Activated CD8-positive, alpha-beta memory T cell treated with anti-CD3 and anti-CD28 coated beads for 1 hour (primary cell): ENCODE measurements at regions not wholly inside any gene's neighbourhood (a gene's known extent, or its start where the extent isn't known, plus 50 kb on each side); places are given as distances from the start of the nearest gene placed in this dataset.

Source experiments
- DNase-seq, 2 donors: peaks; one replicate each; pipeline ENCODE4 v3.0.0-alpha.2; 2020; ENCODE audit warnings: low read depth in 1 of 2; ENCODE audit errors: extremely low read depth in 1 of 2

- DNase-seq: no peak
Measured at GRCh38 chr5:116702776-116703175, 128.2 kb upstream of the SEMA6A start.

DNA sequence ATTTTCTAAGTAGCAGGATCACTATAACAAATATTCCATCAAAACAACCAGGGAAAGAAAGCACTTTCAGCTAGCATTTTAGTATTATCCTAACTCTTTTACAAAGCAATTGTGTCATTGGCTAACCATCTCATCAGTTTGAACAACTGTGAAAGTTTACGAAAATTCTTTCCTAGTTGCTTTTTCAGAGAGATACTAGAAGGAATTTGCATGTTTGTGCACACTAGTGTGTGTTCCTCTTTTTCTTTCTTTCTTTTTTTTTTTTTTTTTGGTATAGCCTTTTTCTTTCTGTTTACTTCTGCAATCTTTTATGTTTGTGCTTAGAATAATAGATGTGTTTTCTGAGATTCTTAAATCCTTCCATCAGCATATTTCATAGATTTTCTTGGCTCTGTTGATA lies 124.7 kb upstream of the SEMA6A start:
- no peak for DNase-seq

- no peak for DNase-seq
Measured at GRCh38 chr5:116696366-116696765, 121.7 kb upstream of the SEMA6A start.

- DNase-seq: no peak
Measured at GRCh38 chr5:116695681-116696080, 121.1 kb upstream of the SEMA6A start.

GRCh38 chr5:116686438-116686837 lies 111.8 kb upstream of the SEMA6A start:
- no peak for DNase-seq

- DNase-seq: no peak
Measured at GRCh38 chr5:116685931-116686330, 111.3 kb upstream of the SEMA6A start.

- no peak for DNase-seq
Measured at GRCh38 chr5:116685069-116685468, 110.4 kb upstream of the SEMA6A start.

DNA sequence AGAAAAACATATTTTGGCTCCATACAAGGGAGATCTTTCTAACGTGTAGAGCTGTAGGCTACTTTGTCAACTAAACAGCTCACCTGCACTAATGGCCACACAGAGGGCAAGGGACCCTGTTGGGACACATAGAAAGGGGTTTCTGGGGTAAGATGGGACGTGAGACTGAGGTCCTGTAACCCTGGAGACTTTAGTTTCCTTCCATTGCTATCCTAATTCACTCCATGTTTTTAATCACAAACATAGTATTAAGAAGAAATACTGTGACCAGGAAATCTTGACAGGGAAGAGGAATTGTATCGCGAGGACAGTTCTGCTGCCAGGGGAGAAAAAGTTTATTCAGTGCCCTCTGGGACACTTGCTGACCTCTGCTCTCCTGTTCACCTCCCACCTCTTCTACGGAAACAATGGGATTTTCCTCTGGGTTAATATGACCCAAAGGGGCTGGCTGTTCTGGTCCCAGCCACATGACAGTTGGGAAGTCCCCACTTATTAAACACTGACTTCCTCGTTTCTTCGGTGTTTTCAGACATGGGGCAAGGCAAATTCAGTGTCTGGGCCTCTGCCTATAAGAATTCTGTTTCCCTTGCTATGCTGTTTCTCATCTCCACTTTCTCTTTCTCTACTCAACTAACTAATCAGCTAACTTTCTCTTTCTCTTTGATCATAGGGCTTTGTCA lies 106.9 kb upstream of the SEMA6A start:
- DNase-seq: no peak

- DNase-seq: no peak
Measured at GRCh38 chr5:116675626-116675910, 100.9 kb upstream of the SEMA6A start.

DNA sequence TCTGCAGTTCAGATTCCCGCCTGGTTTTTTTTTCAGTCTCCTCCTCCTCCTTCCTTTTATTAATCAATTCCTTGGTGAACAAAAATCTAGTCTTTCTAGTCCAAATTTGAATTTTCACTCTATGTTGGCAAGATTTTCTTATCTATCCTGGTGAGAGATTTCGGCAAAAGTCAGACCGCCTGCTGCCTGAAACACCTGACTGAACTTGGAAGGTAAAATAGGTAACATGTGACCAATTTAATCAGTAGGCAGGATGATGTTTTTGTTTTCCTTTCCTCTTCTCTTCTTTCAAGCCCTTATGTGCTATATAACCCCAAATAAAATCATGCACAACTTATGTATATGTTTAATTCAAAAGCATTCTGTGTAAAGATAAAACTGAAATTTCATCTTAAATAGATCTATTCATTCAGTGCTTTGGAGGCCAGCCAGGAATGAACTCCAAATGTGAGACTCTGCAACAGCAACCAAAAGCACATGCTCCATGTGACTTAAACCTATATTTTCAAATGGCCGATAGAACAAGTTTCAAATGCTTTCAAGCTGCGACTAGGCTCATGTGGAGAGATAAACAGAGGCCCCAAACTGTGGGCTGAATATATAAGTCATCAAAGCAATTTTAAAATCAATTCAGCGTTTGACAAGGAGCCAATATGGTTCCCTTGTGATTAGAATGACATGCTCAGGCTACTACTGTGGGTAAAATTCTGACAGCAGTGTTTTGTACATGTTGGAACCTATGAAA lies 100.4 kb upstream of the SEMA6A start:
- no peak for DNase-seq

- DNase-seq: no peak
Measured at GRCh38 chr5:116673453-116673852, 98.8 kb upstream of the SEMA6A start.

DNA sequence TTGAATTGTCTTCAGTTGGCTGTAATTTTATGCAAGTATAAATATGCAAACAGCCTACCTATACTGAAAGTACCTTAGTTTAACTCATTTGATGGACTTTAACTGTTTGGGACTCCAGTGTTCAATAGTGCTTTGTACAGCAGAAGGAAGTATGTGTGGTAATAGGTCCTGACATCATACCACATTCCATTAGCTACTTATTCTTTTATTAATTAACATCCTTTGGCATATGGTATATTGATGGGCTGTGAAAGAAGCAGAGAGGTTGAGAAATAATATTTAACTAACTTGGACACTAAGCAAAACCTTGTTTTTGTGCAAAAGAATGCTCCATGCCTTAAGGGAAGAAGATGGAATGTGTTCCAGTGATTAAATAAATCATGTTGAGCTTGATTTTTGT lies 97.6 kb upstream of the SEMA6A start:
- no peak for DNase-seq

DNA sequence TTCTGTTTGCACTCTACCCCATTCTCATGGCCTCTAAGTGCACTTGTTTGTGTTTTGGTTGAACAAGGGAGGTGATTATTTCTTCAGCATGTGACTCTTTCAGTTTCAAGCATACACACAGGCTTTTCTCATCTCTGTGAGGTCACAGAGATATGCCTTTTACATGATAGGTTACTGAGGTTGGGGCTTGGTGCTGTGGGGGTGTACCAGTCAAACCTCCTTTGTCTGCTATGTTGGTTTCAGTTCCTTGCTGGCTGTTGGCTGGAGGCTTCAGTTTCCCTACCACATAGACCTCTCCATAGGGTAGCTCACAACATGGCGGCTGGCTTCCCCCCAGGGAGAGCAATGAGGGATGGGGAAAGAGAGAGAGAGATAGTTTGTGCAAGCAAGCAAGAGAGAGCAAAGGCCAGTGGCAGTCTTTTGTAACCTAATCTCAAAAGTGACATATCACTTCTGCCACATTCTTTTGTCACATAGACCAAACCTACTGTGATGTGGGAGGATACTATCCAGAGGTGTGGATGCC lies 96.7 kb upstream of the SEMA6A start:
- DNase-seq: no peak

DNA sequence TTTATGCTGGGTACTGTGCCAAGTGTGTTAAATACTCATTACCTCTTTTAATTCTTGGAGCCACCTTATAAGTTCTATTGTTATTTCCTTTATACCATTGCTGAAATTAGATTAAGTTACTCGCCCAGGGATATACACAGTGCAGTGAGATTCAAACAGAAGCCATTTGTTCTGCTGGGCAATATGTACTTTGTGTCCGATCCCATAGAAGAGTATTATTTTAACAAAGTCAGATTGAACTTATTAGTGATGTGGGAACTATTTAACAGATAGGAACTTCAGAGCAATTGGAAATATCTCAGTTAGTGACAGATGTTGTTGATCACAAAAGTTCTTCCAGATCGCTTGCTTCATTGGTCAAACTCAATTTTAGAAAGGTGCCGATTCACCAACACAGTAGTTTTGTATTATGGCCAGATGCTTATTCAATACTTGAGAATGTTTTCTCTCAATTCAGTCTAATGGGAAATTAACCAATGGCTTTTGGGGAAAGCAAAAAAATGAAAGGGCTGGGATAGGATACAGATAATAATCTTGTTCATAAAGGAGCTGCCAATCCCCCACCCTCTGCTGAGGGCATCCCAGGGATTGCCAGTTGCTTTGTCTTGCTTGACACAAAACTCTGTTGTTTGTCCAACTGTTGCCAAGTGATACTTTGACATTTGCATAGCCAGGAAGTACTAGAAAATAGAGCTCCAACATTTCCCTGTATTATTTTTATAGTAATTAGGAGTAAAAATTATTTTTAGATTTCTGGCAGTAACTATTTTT lies 94.8 kb upstream of the SEMA6A start:
- no peak for DNase-seq

GRCh38 chr5:116668390-116668789 lies 93.8 kb upstream of the SEMA6A start:
- DNase-seq: no peak

- DNase-seq: no peak
Measured at GRCh38 chr5:116666901-116667300, 92.3 kb upstream of the SEMA6A start.

DNA sequence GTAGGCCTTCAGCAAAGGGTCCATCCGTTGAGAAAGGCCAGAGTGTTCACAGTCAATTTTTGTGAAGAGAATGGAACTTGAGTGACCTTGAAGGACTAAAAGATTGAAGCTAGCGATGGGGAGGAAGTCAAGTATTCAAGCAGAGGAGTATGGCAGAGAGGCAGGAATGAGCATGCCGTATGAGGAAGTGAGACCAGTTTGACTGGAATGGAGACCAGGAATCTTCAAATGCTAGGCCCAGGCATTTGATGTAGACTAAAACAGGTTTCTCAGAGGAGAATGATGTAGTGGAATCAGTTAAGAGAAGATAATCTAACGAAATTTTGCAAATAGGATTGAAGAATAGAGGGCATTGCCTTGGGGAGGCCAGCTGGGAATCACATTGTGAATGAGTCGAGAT lies 90.4 kb upstream of the SEMA6A start:
- DNase-seq: no peak

DNA sequence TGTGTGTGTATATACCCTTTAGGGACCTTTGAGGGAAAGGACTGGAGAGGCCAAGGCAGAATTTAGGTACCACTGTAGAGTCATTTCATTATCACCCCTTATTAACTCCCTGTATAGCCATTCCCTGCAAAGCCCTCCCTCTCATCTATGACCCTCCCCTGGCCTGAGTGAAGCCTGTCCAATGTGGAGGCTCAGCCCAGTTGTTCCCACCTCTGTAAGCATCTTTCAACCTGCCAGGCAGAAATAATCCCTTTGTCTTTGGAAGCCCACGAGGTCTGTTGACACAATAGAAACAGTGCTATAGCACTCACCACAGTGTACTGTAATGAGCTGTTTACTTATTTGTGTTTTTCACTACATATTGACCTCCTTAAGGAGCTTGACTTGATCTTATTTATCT lies 88.5 kb upstream of the SEMA6A start:
- DNase-seq: no peak

DNA sequence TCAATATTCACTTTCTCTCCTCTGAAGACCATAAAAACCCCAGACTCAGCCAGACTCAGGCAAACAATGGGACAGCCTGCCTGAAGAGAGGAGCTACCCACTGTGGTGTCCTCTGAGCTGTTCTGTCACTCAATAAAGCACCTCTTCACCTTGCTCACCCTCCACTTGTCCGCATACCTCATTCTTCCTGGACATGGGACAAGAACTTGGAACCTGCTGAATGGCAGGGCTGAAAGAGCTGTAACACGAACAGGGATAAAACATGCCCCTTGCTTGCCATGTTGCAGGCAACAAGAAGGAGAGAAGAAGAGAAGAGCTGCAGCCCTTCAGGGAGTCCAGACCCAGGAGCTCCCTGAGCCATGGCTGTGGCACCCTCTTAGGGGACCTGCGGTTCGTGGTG lies 86.8 kb upstream of the SEMA6A start:
- DNase-seq: no peak

DNA sequence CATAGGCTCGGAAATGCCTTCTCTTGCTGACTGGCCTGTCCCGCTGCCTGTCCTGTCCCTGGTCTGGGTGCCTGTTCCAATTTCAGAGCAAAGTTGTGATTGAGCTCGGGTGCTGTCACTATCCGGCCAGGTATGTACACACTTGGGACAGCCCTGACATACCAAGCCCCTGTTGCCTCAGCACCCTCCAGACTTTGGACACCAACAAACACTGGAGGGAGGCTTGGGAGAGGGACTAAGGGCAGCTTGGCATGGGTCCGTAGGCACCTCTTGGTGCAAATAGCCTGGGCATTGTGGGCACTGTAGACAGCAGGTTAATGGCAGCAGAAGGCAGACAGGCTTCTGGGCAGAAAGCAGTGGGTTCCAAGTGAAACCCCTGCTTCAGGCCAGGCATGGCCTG lies 86.3 kb upstream of the SEMA6A start:
- DNase-seq: no peak

- DNase-seq: no peak
Measured at GRCh38 chr5:116658830-116659229, 84.2 kb upstream of the SEMA6A start.

DNA sequence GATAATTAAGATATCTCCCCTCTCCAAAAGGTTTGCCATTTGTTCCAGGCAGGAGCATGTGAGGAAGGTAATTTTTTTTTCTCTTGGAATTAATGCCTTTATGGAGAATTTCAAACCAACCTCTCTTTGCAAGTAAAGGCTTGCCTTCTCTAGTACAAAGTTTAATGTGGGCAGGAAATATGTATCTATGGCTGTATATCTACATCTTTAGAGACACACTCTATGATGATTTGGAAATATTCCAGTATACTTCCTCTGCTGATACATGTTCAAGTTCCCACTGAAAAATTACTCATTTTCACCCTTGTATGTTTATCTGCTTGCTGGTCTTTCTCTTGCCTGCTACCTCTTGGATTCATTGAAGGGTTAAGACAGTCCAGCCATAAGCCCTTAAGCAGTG lies 83.5 kb upstream of the SEMA6A start:
- no peak for DNase-seq
